ENCODE measurements at regions not wholly inside any gene's neighbourhood (a gene's known extent, or its start where the extent isn't known, plus 50 kb on each side); places are given as distances from the start of the nearest gene placed in this dataset.

- Histone ChIP-seq H4K20me1 (ENCODE audit: low read length) (no peaks in the 10 kb centered on the region), H3K79me2 (ENCODE audit: low read length) (no peaks in the 10 kb centered on the region), H3K9me3 (ENCODE audit: low read length) (no peaks in the 10 kb centered on the region), H3K4me3 (ENCODE audit: low read length) (no peak overlapping the region), H2AFZ (ENCODE audit: low read length) (no peak overlapping the region), H3K9ac (ENCODE audit: low read length) (no peak overlapping the region), H3K9me2 (replicated peaks; ENCODE audit: low read length) (no peaks in the 10 kb centered on the region), H3K36me3 (ENCODE audit: low read depth, low read length) (no peaks in the 10 kb centered on the region), H3K4me2 (ENCODE audit: low read length) (no peak overlapping the region), H3K27ac (ENCODE audit: low read length) (no peak overlapping the region), H3F3A (ENCODE audit: low read length, unreplicated experiment) (no peaks in the 10 kb centered on the region), H3K4me1 (ENCODE audit: insufficient read depth, low read length) (no peaks in the 10 kb centered on the region), H3K27me3 (ENCODE audit: low read length) (no peaks in the 10 kb centered on the region)
- TF ChIP-seq EZH2 (IDR thresholded peaks at IDR 0.05; ENCODE audit: low read length, unreplicated experiment) (no peak), CTCF (conservative IDR thresholded peaks at IDR 0.05; ENCODE audit: low read depth, low read length) (no peak), EZH2phosphoT487 (IDR thresholded peaks at IDR 0.05; ENCODE audit: borderline replicate concordance, low read length) (no peak)
- DNase-seq (no peak), ATAC-seq (no peak)
- intact Hi-C loops (cut with micrococcal nuclease): no loop called here
- CTCF ChIA-PET: no interaction called here
- POLR2A ChIA-PET (ENCODE audit: unreplicated experiment): interaction anchor here (0.7 kb wide), 1 partner anchor 14 kb away, joined by 3 read pairs; no protein-coding TSS in a partner anchor
- BruUV-seq (replicated peaks): no TSS peak
Observed at GRCh38 chr5:125575171-125575890, 828.9 kb upstream of the ZNF608 start.

- Histone ChIP-seq H2AFZ (ENCODE audit: low read length) (no peak overlapping the region), H3K27me3 (ENCODE audit: low read length) (no peaks in the 10 kb centered on the region), H3K4me2 (ENCODE audit: low read length) (no peak overlapping the region), H3K9ac (ENCODE audit: low read length) (no peak overlapping the region), H3K4me3 (ENCODE audit: low read length) (no peak overlapping the region), H3K9me2 (replicated peaks; ENCODE audit: low read length) (no peaks in the 10 kb centered on the region), H3K79me2 (ENCODE audit: low read length) (no peaks in the 10 kb centered on the region), H3K4me1 (ENCODE audit: insufficient read depth, low read length) (no peaks in the 10 kb centered on the region), H4K20me1 (ENCODE audit: low read length) (no peaks in the 10 kb centered on the region), H3K27ac (ENCODE audit: low read length) (no peak overlapping the region), H3K9me3 (ENCODE audit: low read length) (no peaks in the 10 kb centered on the region), H3K36me3 (ENCODE audit: low read depth, low read length) (no peaks in the 10 kb centered on the region), H3F3A (ENCODE audit: low read length, unreplicated experiment) (no peaks in the 10 kb centered on the region)
- ATAC-seq (no peak), DNase-seq (no peak)
- ChIA-PET CTCF (no interaction called here), POLR2A (ENCODE audit: unreplicated experiment) (no interaction called here)
- no peak for TF ChIP-seq EZH2phosphoT487 (IDR thresholded peaks at IDR 0.05; ENCODE audit: borderline replicate concordance, low read length)
- no peak for TF ChIP-seq EZH2 (IDR thresholded peaks at IDR 0.05; ENCODE audit: low read length, unreplicated experiment)
- no peak for TF ChIP-seq CTCF (conservative IDR thresholded peaks at IDR 0.05; ENCODE audit: low read depth, low read length)
- BruUV-seq (replicated peaks): no TSS peak
- intact Hi-C loops (cut with micrococcal nuclease): no loop called here
Observed at GRCh38 chr5:125575891-125576505, 829.6 kb upstream of the ZNF608 start.

DNA sequence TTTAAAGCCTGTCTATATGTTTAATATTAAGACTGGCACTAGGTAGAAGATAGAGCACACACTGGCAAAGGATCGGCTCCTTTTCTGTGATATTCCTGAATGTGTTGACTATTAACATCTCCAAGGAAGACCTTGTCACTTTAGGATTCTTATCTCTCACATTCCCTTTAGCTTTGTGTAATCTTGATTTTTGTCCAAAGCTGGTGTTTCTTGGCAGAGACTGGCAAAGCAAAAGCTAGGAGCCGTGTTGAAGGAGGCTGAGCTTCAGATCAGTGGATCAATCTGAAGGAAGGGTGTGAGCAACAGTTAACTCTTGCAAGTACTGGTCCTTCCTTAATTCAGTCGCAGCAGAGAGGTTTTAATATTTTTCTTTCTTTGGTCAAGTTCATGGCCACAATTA lies 830.4 kb upstream of the ZNF608 start:
- CTCF ChIA-PET: no interaction called here
- H2AFZ ChIP-seq (ENCODE audit: low read length): no peak overlapping the region

More for the DNA sequence above, 830.4 kb upstream of the ZNF608 start:
- no peaks in the 10 kb centered on the region for H3K9me2 ChIP-seq (replicated peaks; ENCODE audit: low read length)
- no peaks in the 10 kb centered on the region for H3K9me3 ChIP-seq (ENCODE audit: low read length)
- H3K9ac ChIP-seq (ENCODE audit: low read length): no peak overlapping the region
- POLR2A ChIA-PET (ENCODE audit: unreplicated experiment): no interaction called here
- H3K4me2 ChIP-seq (ENCODE audit: low read length): no peak overlapping the region
- no peak overlapping the region for H3K4me3 ChIP-seq (ENCODE audit: low read length)
- H3K27ac ChIP-seq (ENCODE audit: low read length): no peak overlapping the region
- no peak for TF ChIP-seq CTCF (conservative IDR thresholded peaks at IDR 0.05; ENCODE audit: low read depth, low read length)
- no peak for TF ChIP-seq EZH2 (IDR thresholded peaks at IDR 0.05; ENCODE audit: low read length, unreplicated experiment)
- TF ChIP-seq EZH2phosphoT487 (IDR thresholded peaks at IDR 0.05; ENCODE audit: borderline replicate concordance, low read length): no peak
- intact Hi-C loops (cut with micrococcal nuclease): no loop called here
- H3K27me3 ChIP-seq (ENCODE audit: low read length): no peaks in the 10 kb centered on the region
- ATAC-seq: no peak
- no peaks in the 10 kb centered on the region for H4K20me1 ChIP-seq (ENCODE audit: low read length)
- DNase-seq: no peak
- H3K79me2 ChIP-seq (ENCODE audit: low read length): no peaks in the 10 kb centered on the region
- no peaks in the 10 kb centered on the region for H3F3A ChIP-seq (ENCODE audit: low read length, unreplicated experiment)
- H3K4me1 ChIP-seq (ENCODE audit: insufficient read depth, low read length): no peaks in the 10 kb centered on the region
- no TSS peak for BruUV-seq (replicated peaks)
- no peaks in the 10 kb centered on the region for H3K36me3 ChIP-seq (ENCODE audit: low read depth, low read length)
